ENCODE measurements at regions not wholly inside any gene's neighbourhood (a gene's known extent, or its start where the extent isn't known, plus 50 kb on each side); places are given as distances from the start of the nearest gene placed in this dataset.

DNA sequence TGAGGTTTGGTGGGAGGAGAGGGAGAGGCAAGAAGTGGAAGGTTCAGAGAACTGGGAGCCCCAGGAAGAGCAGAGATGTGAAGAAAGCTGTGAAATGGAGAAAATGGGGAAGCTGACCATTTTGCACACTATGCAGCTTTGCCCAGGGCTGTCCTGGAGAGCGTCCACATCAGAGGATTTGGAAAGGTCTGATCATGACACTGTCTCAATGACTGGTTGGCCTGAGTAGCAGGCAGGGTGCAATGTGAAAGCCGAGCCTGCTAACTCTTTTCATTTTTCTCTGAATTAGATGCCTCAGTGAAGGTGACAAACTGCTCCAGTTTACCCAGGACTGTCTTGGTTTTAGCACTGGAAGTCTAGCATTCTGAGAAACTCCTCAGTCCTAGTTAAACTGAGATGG is 330.1 kb upstream of the RPS6KA3 start:
- no peak for DNase-seq

DNA sequence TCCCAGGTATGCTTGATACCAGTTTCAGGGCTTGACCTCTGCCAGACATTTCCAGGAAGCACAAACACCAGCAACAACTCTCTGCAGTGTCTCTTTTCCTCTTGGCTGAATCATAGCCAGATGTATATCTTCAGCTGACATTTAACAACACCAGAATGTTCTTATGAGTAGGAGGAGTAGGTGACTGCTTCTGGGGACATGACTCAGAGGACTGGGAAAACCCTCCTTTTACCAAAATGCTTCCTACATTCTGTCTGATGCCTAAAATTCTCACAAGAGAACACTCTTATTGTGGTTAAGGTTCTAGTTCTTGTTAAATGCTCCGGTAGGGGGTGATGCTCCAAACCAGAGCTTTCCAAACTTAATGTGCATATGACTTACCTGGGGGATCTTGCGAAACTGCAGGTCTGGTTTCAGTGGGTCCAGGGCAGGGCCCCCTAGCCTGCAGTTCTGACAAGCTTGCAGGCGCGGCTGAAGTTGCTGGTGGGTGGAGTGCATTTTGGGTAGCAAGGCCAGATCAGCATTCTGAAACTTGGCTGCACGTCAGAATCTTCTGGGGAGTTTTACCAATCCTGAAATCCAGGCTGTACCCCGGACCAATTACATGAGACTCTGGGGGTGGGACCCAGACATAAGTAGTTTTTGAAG is 329.3 kb upstream of the RPS6KA3 start:
- peak; percentile 27 for DNase-seq

DNA sequence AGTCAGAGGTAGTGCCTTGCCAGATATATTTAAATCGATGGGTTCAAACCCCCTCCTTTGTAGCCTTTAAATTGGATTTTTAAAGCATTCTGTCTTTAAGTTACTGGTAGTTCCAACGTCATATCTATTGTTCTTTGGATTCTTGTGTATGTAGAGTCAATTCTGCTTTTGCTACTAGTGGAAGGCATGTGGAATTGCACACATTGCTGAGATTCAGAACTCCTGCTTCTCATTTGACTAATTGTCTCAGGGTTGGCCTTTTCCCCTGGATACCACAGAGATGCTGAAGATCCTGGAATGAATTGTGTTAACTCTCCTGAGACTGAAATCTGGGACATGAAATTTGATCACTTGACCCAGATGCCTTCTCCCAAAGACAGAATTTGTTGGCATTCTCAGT is 328.3 kb upstream of the RPS6KA3 start:
- DNase-seq = no peak

DNA sequence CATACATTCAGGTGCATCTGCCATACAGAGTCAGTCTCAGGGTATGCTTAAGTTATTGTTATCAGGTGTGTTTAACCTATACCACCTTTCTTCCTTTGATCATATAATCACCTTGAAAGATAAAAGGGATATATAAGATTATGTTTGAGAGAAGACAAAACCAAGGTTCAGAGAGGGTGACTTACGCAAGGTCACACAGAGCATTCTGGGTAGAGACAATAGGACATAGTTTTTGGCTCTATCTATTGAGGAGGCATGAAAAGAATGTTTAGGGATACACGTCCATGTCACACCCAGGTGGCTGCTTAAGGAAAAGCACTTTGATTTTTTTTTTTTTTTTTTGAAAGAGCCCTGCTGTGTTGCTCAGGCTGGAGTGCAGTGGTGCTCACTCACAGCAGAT is 327.1 kb upstream of the RPS6KA3 start:
- no peak for DNase-seq

DNA sequence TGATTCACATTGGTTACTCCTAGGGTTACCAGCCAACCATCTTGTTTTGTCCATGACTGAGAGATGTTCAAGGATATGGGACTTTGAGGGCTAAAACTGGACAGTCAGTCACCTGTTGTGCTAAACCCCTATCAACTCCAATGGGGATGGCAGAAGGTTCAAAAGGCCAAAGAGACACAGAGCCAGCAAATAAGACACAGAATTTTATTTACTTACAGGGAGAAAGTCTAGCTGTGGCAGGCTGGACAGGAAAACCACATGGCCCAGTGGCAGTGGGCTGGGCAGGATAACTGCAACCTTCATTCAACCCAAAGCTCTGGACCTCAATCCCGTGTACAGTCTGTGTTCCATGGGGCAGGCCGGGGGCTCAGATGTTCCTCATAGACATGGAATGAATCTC is 326.7 kb upstream of the RPS6KA3 start:
- no peak for DNase-seq

DNA sequence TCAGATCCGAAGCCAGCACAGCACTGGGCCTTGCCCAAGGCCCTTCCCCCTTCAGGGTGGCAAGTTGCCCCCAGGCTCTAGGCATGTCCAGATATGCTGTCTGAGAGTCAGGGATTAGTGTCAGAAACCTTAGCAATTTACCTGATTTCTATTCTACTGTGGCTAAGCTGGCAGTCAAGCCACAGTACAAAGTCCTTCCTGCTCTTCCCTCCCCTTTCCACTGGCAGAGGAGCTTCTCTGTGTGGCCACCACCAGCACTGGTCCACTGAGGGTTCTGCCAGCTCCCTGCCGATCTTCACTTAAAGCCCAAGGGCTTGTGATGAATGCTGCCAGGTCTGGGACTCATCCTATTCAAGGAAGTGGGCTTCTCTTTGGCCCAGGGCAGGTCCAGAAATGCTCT is 324.5 kb upstream of the RPS6KA3 start:
- DNase-seq = no peak

DNA sequence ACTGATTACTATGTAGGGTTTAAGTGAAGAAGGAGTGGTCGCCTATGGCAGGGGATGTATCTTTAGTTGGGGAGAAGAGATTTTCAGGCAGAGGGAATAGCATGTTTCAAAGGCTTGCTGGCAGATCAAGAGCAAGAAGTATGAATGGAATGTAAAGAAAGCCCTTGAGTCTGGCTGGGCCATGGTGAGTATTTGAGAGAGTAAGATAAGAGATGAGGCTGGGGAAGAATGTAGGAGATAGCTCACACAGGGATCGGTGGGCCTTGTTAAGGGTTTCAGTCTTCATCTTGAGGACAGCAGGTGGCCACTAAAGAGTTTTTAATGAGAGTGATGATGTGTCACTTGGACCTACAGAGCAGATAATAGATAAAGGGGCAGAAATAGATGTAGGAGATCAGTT is 319.1 kb upstream of the RPS6KA3 start:
- DNase-seq = no peak

DNA sequence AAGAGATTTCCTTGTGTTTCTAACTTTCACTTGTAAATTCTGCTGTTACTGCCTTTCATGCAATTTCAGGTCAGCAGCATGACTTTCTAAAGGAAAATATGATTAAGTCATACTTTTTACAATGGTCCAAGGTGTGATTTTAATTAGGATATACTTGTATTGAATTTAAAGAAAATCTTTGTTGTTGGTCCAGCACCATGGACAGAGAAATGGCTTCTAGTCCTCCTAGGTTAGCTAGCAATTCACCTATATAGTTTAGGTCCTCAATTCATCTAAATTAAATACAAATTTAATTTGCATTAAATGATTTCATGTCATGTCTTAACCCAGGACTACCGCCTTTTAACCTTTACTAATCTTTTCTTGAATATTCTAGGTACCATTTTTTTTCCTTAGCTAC is 304.9 kb upstream of the RPS6KA3 start:
- DNase-seq = no peak

DNA sequence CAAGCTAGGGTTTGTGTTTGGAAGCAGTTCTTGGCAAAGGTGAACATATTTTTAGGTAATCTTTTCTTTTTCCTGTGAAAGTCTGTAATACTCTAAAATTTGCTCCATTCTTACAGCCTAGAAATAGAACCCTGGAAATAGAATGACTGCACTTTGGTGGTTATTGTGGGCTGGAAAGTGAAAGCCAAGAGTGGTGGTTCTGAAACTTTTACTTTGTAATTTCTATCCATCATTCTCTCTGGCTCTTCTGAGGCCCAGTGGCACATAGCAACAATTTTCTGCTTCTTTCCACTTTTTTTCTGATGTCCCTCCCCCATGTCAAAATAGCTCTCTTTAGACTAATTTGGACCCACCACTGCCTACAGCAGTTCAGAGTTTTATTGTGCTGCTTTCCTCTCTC is 300.4 kb upstream of the RPS6KA3 start:
- no peak for DNase-seq

DNA sequence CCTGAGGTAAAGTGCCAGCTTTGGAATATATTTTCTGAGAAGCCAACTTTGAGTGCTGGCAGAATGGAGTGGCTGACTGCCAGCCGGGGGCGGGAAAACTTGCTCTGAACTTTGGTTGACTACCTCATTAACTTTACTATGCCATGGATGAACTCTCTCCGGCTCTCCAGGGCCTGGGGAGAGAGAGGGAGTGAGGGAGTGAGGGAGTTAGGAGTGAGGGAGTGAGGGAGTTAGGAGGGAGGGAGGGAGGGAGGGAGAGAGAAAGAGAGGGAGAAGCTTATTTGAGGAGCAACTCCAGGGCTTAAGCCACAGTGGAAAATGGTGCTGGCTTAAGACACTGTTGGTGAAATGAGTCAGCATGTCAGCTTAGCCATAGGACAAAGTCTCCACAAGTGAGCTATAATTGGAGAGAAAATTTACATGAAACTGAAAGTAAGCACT is 280.9 kb upstream of the RPS6KA3 start:
- DNase-seq = no peak

DNA sequence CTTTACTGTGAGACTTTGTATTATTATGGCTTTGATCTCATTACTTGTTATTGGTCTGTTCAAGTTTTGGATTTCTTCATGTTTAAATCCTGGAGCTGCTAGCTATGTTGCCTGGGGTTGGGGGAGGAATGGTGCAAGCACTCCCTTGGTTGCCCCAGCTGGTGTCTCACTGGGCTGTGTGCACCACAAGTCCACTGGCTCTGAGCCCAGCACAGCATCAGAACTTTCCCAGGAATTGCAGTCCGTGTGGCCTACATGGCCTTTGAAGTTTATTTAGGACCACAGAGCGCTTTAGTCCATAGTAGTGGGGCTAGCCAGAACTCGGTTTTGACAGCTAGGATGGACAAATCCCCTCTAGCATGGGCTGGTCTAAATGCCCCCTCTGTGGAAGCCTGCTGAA is 278.8 kb upstream of the RPS6KA3 start:
- no peak for DNase-seq

DNA sequence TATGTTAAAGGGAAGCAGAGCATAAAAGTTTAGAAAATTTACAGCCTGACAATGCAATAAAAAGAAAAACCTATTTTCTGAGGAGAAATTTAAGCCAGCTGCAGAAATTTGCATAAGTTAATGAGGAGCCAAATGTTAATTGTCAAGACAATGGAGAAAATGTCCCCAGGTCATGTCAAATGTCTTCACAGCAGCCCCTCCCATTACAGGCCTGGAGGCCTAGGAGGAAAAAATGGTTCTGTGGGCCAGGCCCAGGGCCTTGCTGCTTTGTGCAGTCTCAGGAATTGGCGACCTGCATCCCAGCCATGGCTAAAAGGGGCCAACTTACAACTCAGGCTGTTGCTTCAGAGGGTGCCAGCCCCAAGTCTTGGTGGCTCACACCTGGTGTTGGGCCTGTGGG is 275.4 kb upstream of the RPS6KA3 start:
- no peak for DNase-seq

DNA sequence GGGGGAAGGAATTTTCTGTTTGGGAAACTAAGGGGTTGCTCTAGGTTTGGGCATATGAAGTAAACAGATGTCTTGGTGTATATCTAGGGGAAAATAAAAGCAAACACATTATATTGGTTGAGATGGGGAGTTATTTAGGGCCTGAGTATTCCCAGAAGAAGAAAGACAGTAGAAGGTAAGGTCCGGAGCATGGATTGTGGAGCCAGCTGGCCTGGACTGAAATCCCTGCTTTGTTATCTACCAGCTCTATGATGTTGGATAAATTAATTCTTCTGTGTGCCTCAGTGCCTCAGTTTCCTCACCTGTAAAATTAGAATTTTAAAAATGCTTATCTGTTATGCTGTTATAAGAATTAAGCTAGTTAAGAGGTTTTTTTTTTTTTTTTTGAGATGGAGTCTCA is 272.3 kb upstream of the RPS6KA3 start:
- no peak for DNase-seq

DNA sequence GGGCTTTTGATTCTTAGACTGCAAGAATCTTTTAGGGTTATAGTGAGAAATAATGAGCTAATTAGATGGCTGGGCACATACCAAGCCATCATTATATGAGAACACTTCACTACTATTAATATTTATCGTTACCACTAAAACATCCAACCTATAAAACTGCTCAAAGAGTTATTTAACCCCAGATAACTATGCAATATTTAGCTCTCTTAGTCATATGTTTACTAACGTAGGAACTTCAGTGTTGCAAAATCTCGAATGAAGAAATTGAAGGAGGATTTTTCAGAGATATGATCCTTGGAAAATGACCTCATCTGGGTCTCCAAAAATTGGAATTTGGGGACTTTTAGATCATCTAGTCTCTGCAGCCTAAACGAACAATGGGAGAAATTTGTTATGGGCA is 265.0 kb upstream of the RPS6KA3 start:
- no peak for DNase-seq

DNA sequence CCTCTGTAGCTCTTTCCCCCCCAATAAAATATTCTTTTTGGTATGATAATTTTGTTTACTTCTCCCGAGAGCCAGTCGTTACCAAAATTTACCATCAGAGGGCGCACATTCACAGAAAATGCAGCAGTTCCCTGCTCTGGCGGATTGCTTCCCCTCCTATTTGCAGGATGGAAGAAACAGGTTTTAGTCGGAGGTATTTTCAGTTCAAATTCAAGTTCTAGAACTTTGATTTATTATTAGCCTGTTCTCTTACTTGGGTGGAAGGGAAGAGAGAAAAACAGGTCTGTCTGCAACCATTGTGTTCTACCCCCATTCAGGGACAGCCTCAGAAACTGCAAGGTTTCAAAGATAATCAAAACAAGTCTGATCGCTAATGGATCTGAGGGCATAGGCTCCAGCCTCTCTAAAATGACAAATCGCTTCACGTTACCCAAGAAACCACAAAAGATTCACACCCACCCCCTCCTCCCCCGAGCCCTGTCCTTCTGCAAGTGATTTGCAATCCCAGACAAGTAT is 263.8 kb upstream of the RPS6KA3 start:
- peak; percentile 50 for DNase-seq

DNA sequence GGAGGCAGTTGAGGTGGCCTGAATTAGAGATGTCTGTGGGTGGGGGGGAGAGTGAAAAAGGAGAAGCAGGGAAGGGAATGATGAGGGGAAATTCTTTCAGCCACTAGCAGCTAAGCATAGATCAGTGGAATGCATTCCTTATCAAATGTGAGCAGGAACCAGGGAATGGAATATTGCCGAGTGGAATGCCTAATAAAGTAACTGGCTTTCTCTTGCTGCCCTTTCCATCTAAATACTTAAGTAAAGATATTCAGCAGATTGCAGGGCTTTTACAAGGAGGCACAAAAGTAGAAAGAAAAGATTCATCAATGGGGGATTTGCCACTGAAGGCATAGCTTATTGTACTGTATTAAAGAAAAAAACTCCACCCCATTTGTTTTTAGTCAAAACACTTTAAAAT is 263.0 kb upstream of the RPS6KA3 start:
- no peak for DNase-seq

DNA sequence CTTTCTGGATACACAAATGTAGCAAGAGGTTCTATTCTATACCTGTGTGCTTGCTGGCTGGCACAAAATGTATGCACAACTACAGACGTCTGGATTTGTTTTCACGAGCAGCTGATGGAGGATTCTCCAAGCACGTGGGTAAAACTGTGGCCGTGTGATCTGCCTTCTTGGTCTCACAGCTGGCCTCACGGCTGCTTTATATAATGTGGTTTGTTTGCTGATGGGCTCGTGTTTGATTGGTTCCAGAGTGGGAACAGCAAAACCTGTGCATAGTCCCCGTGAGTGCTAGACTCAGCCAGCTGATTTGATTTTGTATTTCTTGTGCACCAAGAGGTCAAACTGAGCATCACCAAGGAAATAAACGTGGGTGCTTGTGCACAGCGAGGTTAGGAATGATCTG is 262.6 kb upstream of the RPS6KA3 start:
- no peak for DNase-seq

DNA sequence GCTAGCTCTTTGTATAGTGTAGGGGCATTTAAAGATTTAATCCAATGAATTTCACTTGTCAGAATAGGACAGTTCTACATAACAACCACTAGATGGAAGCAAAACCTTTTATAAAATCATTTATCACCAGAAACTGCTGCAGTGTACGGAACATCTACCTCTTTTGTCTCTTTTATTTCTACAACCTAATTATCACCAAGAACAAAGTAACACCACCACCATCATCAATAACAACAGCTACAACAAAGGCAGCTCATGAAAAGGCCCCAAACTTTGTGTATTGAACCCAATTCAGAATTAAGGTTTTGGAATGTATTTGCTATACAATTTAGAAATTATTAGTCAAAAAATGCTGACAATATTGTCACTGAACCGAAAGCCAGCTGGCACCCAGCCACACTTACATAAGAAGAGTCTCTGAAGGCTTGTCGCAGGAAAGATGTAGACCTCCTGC is 260.9 kb upstream of the RPS6KA3 start:
- no peak for DNase-seq

DNA sequence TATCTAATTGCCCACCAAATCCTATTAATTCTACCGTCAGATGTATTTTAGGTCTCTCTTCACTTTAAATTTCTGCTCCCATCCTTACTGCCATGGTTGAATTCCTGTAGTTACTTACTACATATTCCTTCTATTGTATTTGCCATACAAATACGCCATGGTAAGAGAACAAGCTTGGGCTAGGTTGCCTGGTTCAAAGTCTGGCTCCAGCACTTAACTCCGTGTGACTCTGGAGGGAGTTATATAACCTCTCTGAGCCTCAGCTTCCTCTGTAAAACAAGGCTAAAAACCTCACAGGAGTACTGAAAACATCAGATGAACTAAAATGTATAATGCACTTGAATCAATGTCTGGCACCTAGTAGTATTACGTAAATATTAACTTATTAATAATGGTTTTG is 260.3 kb upstream of the RPS6KA3 start:
- DNase-seq = no peak

DNA sequence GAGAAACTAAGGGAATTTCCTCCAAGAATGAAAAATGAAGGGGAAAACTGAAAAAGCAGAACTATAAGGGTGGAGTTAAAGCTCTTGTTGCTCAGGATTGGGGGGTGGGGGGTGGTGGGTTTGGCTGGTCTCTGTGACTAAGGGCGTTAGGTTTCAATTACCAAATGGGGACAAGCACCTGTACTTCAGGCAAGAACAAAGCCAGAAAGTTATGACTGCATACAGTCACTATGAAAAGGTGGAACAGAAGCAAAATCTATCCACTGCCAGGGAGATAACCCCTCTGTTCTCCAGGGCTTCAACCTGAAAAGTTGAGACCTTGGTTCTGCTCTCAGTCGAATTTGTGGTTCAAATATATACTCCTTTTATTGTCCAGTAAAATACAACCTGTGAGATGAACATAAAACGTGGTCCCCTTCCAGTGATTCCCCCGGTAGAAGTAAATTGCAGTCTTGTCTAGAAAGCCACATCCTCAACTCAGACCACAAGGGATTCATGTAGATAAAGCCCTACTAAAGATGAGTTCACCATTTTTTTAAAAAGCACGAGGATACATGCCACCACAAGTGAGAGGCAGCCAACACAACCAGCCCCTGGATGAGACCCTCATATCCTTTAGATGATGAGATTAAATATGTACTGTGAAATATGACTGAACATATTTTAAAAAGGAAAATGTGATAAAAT is 257.1 kb upstream of the RPS6KA3 start:
- DNase-seq = no peak

DNA sequence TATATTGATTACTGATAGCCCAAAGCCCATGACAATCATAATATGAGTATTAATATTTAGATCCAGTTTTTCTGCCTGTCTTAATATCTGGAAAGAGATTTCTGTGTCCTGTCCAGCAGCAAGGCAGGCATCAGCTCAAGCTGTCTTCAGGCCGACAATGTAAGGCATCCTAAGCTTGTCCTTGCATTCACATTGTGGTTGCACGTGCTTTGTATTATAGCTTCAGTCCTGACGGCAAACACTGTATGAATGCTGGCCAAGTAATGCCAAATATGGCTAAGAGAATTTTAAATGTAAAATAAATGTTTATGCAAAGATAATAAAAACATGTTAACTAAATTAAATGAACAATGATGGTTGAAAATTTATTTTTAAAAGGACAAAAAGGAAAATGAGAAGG is 255.7 kb upstream of the RPS6KA3 start:
- no peak for DNase-seq

DNA sequence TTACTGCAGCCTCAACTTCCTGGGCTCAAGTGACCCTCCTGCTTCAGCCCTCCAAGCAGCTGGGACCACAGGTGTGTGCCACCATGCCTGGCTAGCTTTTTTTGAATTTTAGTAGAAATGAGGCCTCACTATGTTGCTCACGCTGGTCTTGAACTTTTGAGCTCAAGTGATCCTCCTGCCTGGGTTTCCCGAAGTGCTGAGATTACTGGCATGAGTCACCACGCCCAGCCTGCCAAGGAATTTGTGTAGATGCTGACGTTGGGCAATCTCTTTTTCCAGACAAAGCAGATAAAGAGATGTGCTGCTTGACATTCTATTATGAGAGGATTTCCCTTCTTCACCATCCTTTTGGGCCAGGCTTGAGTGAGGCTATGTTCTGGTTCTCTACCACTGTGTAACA is 254.5 kb upstream of the RPS6KA3 start:
- no peak for DNase-seq

DNA sequence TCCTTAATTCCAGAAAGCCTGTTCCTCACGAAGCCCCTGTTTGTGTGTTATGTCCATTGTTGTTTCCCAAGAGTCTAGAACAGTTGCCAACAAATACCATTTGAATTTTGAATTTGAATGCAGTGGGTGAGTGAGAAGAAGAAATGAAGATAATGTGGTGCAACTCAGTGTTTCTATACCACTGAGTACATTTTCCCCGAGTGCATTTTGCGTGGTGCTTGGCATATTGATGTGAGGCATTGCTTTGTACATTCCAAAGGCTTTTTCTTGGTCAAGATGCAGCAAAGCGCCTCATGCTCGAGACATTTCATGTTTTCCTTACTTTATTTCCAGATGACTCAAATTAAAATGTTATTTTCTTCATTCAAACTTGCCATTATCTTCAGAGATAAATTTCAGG is 253.1 kb upstream of the RPS6KA3 start:
- DNase-seq = no peak

DNA sequence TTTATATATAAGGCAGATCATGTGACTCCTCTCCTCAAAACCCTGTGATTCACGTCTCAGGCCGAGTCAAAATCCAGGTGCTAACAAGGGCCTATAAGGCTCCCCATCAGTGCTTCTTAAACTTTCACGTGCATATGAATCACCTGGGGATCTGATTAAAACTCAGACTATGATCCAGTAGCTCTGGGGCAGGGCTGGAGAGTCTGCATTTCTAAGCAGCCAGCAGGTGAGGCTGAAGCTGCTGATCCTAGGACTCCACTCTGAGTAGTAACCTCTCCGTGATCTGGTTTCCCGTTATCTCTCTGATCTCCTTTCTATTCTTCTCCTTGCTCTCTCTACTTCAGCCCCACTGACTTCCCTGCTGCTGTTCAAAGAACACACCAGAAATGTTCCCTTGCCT is 252.4 kb upstream of the RPS6KA3 start:
- no peak for DNase-seq

DNA sequence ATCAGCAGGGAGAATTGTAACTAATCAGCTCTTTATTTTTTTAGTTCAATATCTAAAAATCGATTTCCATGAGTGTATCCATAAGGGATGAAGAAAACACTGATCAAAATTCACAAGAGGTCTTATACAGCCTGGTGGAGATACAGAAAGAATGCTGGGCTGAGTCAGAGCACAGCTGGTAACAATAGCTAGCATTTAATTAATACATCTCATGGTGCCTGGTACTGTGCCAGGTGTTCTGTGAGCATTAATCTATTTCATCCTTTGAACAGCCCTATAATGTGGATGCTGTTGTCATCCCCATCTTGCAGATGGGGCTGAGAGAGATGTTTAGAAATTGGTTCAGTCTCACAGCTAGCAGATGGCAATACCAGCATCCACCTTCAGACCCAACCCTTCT is 250.9 kb upstream of the RPS6KA3 start:
- no peak for DNase-seq
